WTC11 (cell line): ENCODE measurements at regions not wholly inside any gene's neighbourhood (a gene's known extent, or its start where the extent isn't known, plus 50 kb on each side); places are given as distances from the start of the nearest gene placed in this dataset.

ENCODE experiments used
- FOXP1 ChIP-seq: sonication (generic); formaldehyde crosslinking; IDR thresholded peaks from 2 replicates; pipeline ENCODE4 v1.8.0; 2022; ENCODE audit warnings: missing genetic modification reagents, mild to moderate bottlenecking, moderate library complexity, borderline replicate concordance
- JUN ChIP-seq: sonication (generic); formaldehyde crosslinking; IDR thresholded peaks from 2 replicates; pipeline ENCODE4 v1.8.0; 2023; ENCODE audit warnings: mild to moderate bottlenecking, missing genetic modification reagents
- TEAD4 ChIP-seq: sonication (generic); formaldehyde crosslinking; IDR thresholded peaks from 2 replicates; pipeline ENCODE4 v1.8.0; 2022; ENCODE audit warnings: mild to moderate bottlenecking, missing genetic modification reagents
- ZNF263 ChIP-seq: sonication (generic); formaldehyde crosslinking; IDR thresholded peaks from 2 replicates; pipeline ENCODE4 v1.8.1; 2022; ENCODE audit warnings: low read depth, mild to moderate bottlenecking, moderate library complexity, missing genetic modification reagents
- TF ChIP-seq, protein P1 (sequence below): fragments of 200-600 bp; IDR thresholded peaks from 2 replicates; pipeline ENCODE4 v1.8.0; 2022; ENCODE audit warnings: antibody characterized with exemption
- TF ChIP-seq, protein P2 (sequence below): sonication (generic); formaldehyde crosslinking; IDR thresholded peaks from 2 replicates; pipeline ENCODE4 v1.8.0; 2023; ENCODE audit warnings: mild to moderate bottlenecking, missing genetic modification reagents
- TF ChIP-seq, protein P3 (sequence below): fragments of 250-450 bp; sonication (Bioruptor Pico); IDR thresholded peaks from 2 replicates; pipeline ENCODE4 v1.9.0; 2021; ENCODE audit warnings: mild to moderate bottlenecking

DNA sequence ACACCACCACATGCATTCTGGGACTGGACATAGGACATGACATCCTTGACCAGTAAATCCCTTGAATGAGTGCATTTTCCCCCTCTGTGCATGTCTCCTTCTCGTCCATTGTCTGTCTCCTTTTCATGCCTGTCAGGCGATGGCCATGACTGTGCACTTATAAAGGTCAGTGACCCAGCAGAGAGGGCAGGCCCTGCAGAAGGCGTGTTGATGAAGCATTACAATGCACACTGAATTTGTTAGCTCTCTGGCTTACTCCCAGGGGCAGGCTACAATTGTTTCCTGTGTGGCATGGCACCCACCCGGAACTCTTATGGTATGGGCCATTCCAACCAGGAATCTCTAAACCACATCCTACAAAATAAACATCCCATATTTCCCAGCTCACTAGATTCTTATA, 71.1 kb downstream of the SAMD9 start:
- TF ChIP-seq, protein P1, sequence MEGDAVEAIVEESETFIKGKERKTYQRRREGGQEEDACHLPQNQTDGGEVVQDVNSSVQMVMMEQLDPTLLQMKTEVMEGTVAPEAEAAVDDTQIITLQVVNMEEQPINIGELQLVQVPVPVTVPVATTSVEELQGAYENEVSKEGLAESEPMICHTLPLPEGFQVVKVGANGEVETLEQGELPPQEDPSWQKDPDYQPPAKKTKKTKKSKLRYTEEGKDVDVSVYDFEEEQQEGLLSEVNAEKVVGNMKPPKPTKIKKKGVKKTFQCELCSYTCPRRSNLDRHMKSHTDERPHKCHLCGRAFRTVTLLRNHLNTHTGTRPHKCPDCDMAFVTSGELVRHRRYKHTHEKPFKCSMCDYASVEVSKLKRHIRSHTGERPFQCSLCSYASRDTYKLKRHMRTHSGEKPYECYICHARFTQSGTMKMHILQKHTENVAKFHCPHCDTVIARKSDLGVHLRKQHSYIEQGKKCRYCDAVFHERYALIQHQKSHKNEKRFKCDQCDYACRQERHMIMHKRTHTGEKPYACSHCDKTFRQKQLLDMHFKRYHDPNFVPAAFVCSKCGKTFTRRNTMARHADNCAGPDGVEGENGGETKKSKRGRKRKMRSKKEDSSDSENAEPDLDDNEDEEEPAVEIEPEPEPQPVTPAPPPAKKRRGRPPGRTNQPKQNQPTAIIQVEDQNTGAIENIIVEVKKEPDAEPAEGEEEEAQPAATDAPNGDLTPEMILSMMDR, result no peak
- TF ChIP-seq TEAD4 (CRISPR knock-in tag), result no peak
- TF ChIP-seq JUN (CRISPR knock-in tag), result no peak
- no peak for TF ChIP-seq ZNF263 (CRISPR knock-in tag)
- TF ChIP-seq, protein P2, sequence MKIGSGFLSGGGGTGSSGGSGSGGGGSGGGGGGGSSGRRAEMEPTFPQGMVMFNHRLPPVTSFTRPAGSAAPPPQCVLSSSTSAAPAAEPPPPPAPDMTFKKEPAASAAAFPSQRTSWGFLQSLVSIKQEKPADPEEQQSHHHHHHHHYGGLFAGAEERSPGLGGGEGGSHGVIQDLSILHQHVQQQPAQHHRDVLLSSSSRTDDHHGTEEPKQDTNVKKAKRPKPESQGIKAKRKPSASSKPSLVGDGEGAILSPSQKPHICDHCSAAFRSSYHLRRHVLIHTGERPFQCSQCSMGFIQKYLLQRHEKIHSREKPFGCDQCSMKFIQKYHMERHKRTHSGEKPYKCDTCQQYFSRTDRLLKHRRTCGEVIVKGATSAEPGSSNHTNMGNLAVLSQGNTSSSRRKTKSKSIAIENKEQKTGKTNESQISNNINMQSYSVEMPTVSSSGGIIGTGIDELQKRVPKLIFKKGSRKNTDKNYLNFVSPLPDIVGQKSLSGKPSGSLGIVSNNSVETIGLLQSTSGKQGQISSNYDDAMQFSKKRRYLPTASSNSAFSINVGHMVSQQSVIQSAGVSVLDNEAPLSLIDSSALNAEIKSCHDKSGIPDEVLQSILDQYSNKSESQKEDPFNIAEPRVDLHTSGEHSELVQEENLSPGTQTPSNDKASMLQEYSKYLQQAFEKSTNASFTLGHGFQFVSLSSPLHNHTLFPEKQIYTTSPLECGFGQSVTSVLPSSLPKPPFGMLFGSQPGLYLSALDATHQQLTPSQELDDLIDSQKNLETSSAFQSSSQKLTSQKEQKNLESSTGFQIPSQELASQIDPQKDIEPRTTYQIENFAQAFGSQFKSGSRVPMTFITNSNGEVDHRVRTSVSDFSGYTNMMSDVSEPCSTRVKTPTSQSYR (CRISPR knock-in tag), result no peak
- TF ChIP-seq, protein P3, sequence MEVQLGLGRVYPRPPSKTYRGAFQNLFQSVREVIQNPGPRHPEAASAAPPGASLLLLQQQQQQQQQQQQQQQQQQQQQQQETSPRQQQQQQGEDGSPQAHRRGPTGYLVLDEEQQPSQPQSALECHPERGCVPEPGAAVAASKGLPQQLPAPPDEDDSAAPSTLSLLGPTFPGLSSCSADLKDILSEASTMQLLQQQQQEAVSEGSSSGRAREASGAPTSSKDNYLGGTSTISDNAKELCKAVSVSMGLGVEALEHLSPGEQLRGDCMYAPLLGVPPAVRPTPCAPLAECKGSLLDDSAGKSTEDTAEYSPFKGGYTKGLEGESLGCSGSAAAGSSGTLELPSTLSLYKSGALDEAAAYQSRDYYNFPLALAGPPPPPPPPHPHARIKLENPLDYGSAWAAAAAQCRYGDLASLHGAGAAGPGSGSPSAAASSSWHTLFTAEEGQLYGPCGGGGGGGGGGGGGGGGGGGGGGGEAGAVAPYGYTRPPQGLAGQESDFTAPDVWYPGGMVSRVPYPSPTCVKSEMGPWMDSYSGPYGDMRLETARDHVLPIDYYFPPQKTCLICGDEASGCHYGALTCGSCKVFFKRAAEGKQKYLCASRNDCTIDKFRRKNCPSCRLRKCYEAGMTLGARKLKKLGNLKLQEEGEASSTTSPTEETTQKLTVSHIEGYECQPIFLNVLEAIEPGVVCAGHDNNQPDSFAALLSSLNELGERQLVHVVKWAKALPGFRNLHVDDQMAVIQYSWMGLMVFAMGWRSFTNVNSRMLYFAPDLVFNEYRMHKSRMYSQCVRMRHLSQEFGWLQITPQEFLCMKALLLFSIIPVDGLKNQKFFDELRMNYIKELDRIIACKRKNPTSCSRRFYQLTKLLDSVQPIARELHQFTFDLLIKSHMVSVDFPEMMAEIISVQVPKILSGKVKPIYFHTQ (CRISPR knock-in tag), result no peak
- no peak for TF ChIP-seq FOXP1 (CRISPR knock-in tag)
